K562 (cell line): ENCODE measurements at regions not wholly inside any gene's neighbourhood (a gene's known extent, or its start where the extent isn't known, plus 50 kb on each side); places are given as distances from the start of the nearest gene placed in this dataset.

Experiments
- AFF4 ChIP-seq: sonication (generic); formaldehyde crosslinking; IDR thresholded peaks from 2 replicates; pipeline ENCODE4 v1.8.0; 2023; ENCODE audit warnings: mild to moderate bottlenecking, missing genetic modification reagents
- ATF2 ChIP-seq: sonication (generic); formaldehyde crosslinking; IDR thresholded peaks from 2 replicates; pipeline ENCODE4 v1.8.1; 2022; ENCODE audit warnings: missing genetic modification reagents
- CTCF ChIP-seq, 3 experiments: IDR thresholded peaks in 2 of 3; conservative IDR thresholded peaks in 1 of 3; 2 replicates each; pipeline ENCODE4 v1.5.1; 2011 to 2012; ENCODE audit warnings: low read length in 3 of 3, mild to moderate bottlenecking in 3 of 3, control low read depth in 2 of 3, improper control_type of control experiment in 1 of 3, inconsistent platforms in 1 of 3, low read depth in 1 of 3, mixed read lengths in 1 of 3, moderate library complexity in 1 of 3; ENCODE audit not compliant: insufficient read depth in 2 of 3
- FOXA3 ChIP-seq, 2 experiments: fragments of 450-650 bp in 1 of 2; sonication (generic) in 1 of 2; formaldehyde crosslinking; IDR thresholded peaks in 1 of 2; conservative IDR thresholded peaks in 1 of 2; 2 replicates each; pipeline versions ENCODE4 v1.4.0 to v1.8.0; 2020 to 2022; ENCODE audit warnings: mild to moderate bottlenecking in 2 of 2, missing genetic modification reagents in 1 of 2
- HNRNPK ChIP-seq: fragments of 200-400 bp; formaldehyde crosslinking; IDR thresholded peaks from one replicate; pipeline ENCODE4 v1.6.1; 2018; ENCODE audit warnings: mild to moderate bottlenecking, low read depth, low read length; ENCODE audit not compliant: poor library complexity, severe bottlenecking
- MLX ChIP-seq, 2 experiments: fragments of 450-650 bp in 1 of 2; sonication (generic) in 1 of 2; formaldehyde crosslinking; conservative IDR thresholded peaks; 2 replicates each; pipeline versions ENCODE4 v1.4.0 to v1.8.1; 2020 to 2022; ENCODE audit warnings: mild to moderate bottlenecking in 1 of 2, missing genetic modification reagents in 1 of 2
- NR3C1 ChIP-seq: sonication (generic); formaldehyde crosslinking; IDR thresholded peaks from 2 replicates; pipeline ENCODE4 v1.8.1; 2022; ENCODE audit warnings: missing genetic modification reagents
- POLR2A ChIP-seq: fragments of 450-650 bp; conservative IDR thresholded peaks from 2 replicates; pipeline ENCODE4 v1.6.1; 2016
- RB1 ChIP-seq: fragments of 450-650 bp; IDR thresholded peaks from 2 replicates; pipeline ENCODE4 v1.6.1; 2017; ENCODE audit warnings: low read depth, mild to moderate bottlenecking
- STAG1 ChIP-seq: sonication (generic); formaldehyde crosslinking; IDR thresholded peaks from 2 replicates; pipeline ENCODE4 v1.5.0; 2020; ENCODE audit warnings: missing genetic modification reagents, borderline replicate concordance
- THAP12 ChIP-seq: fragments of 250-450 bp; sonication (Bioruptor Pico); IDR thresholded peaks from 2 replicates; pipeline ENCODE4 v1.9.0; 2021; ENCODE audit warnings: mild to moderate bottlenecking, inconsistent platforms
- ZNF407 ChIP-seq: fragments of 450-650 bp; IDR thresholded peaks from 2 replicates; pipeline ENCODE4 v1.6.1; 2016; ENCODE audit warnings: low read depth
- ZNF77 ChIP-seq: fragments of 250-450 bp; sonication (Bioruptor Pico); IDR thresholded peaks from 2 replicates; pipeline ENCODE4 v1.5.0; 2020

GRCh38 chr16:62294213-62294972, 258.2 kb upstream of the CDH8 start:
- TF ChIP-seq CTCF (IDR thresholded peaks at IDR 0.05 in 2 of 3, conservative IDR thresholded peaks at IDR 0.05 in 1 of 3; ENCODE audit: insufficient read depth in 2 of 3, low read depth in 1 of 3, low read length in 3 of 3), result no peak
- no peak for TF ChIP-seq ZNF77 (CRISPR knock-in tag)
- no peak for TF ChIP-seq RB1
- TF ChIP-seq ATF2 (CRISPR knock-in tag), result no peak
- TF ChIP-seq MLX (CRISPR knock-in tag; conservative IDR thresholded peaks at IDR 0.05), result no peak
- no peak for TF ChIP-seq AFF4 (CRISPR knock-in tag)
- TF ChIP-seq POLR2A, result no peak
- no peak for TF ChIP-seq THAP12
- TF ChIP-seq ZNF407, result no peak
- TF ChIP-seq HNRNPK, result no peak
- TF ChIP-seq FOXA3 (CRISPR knock-in tag; conservative IDR thresholded peaks at IDR 0.05 in 1 of 2, IDR thresholded peaks at IDR 0.05 in 1 of 2), result no peak
- no peak for TF ChIP-seq STAG1 (CRISPR knock-in tag)
- TF ChIP-seq NR3C1 (CRISPR knock-in tag), result no peak
